CD14-positive monocyte (primary cell): ENCODE measurements at regions not wholly inside any gene's neighbourhood (a gene's known extent, or its start where the extent isn't known, plus 50 kb on each side); places are given as distances from the start of the nearest gene placed in this dataset.

Experiments used
- DNase-seq, 3 donors: peaks; one replicate each; pipeline ENCODE4 v3.0.0-alpha.2; 2011 to 2022
- H2AFZ ChIP-seq: 2 replicates; pipeline ENCODE4 v1.6.0; 2012; ENCODE audit warnings: mild to moderate bottlenecking, low read depth, low read length, inconsistent platforms; ENCODE audit not compliant: insufficient read depth, poor library complexity, severe bottlenecking
- H3K27ac ChIP-seq, 2 donors: 1 replicate in 1 of 2; 2 replicates in 1 of 2; pipeline ENCODE4 v1.5.1; 2012 to 2013; ENCODE audit warnings: low read length in 2 of 2, control low read depth in 1 of 2, inconsistent platforms in 1 of 2, low read depth in 1 of 2, mild to moderate bottlenecking in 1 of 2
- H3K27me3 ChIP-seq, 2 donors: one replicate each; pipeline versions ENCODE4 v1.6.0 to v1.6.1; 2011 to 2013; ENCODE audit warnings: low read length in 2 of 2; ENCODE audit not compliant: control insufficient read depth in 2 of 2, insufficient read depth in 2 of 2
- H3K36me3 ChIP-seq, 2 donors: replicated peaks in 1 of 2; 1 replicate in 1 of 2; 2 replicates in 1 of 2; pipeline versions ENCODE4 v1.5.1 to v1.6.1; 2012 to 2013; ENCODE audit warnings: low read length in 2 of 2, control low read depth in 1 of 2, inconsistent platforms in 1 of 2, mild to moderate bottlenecking in 1 of 2; ENCODE audit not compliant: insufficient read depth in 2 of 2, control insufficient read depth in 1 of 2
- H3K4me1 ChIP-seq, 2 donors: 1 replicate in 1 of 2; 2 replicates in 1 of 2; pipeline versions ENCODE4 v1.5.1 to v1.6.1; 2012 to 2013; ENCODE audit warnings: low read length in 2 of 2, control low read depth in 1 of 2, inconsistent platforms in 1 of 2, mild to moderate bottlenecking in 1 of 2, moderate library complexity in 1 of 2; ENCODE audit not compliant: insufficient read depth in 2 of 2, control insufficient read depth in 1 of 2
- H3K4me2 ChIP-seq: replicated peaks from 2 replicates; pipeline ENCODE3; 2012; ENCODE audit warnings: low read length, moderate library complexity, mild to moderate bottlenecking; ENCODE audit not compliant: poor library complexity, severe bottlenecking; ENCODE audit errors: extremely low read depth
- H3K4me3 ChIP-seq, 3 experiments: fragments of 200-600 bp in 1 of 3; sonication (generic) in 1 of 3; replicated peaks in 1 of 3; 1 replicate in 2 of 3; 2 replicates in 1 of 3; pipeline ENCODE4 v1.5.1; 2011 to 2013; ENCODE audit warnings: low read length in 3 of 3, mild to moderate bottlenecking in 3 of 3, control low read depth in 2 of 3, low read depth in 2 of 3, inconsistent platforms in 1 of 3, moderate library complexity in 1 of 3
- H3K79me2 ChIP-seq: 2 replicates; pipeline ENCODE4 v1.6.0; 2012; ENCODE audit warnings: mild to moderate bottlenecking, control low read depth, inconsistent platforms, low read length, moderate library complexity; ENCODE audit not compliant: insufficient read depth
- H3K9ac ChIP-seq: 2 replicates; pipeline ENCODE4 v1.6.0; 2017; ENCODE audit warnings: low read length, mild to moderate bottlenecking; ENCODE audit not compliant: insufficient read depth, poor library complexity, severe bottlenecking
- H3K9me3 ChIP-seq, 2 donors: replicated peaks in 1 of 2; 1 replicate in 1 of 2; 2 replicates in 1 of 2; pipeline versions ENCODE4 v1.5.1 to v1.6.1; 2012 to 2013; ENCODE audit warnings: low read length in 2 of 2, control low read depth in 1 of 2; ENCODE audit not compliant: control insufficient read depth in 1 of 2, insufficient read depth in 1 of 2
- H4K20me1 ChIP-seq: 2 replicates; pipeline ENCODE4 v1.6.0; 2012; ENCODE audit warnings: mild to moderate bottlenecking, low read length, control low read depth, moderate library complexity; ENCODE audit not compliant: insufficient read depth
- H3K27ac Mint-ChIP-seq, 7 donors: one replicate each; pipeline ENCODE4 v1.8.0; 2020; ENCODE audit warnings: mild to moderate bottlenecking in 7 of 7, mixed read lengths in 7 of 7, moderate library complexity in 6 of 7, inconsistent platforms in 2 of 7
- H3K27me3 Mint-ChIP-seq, 3 donors: one replicate each; pipeline ENCODE4 v1.8.0; 2021 to 2022; ENCODE audit warnings: low read depth in 3 of 3, mild to moderate bottlenecking in 3 of 3, mixed read lengths in 3 of 3, moderate library complexity in 3 of 3, inconsistent platforms in 1 of 3
- H3K36me3 Mint-ChIP-seq, 2 donors: one replicate each; pipeline ENCODE4 v1.8.0; 2020; ENCODE audit warnings: mixed read lengths in 2 of 2, inconsistent platforms in 1 of 2, mild to moderate bottlenecking in 1 of 2
- H3K4me1 Mint-ChIP-seq: one replicate; pipeline ENCODE4 v1.8.0; 2020; ENCODE audit warnings: mild to moderate bottlenecking, mixed read lengths
- H3K4me3 Mint-ChIP-seq, 2 donors: one replicate each; pipeline ENCODE4 v1.8.0; 2020; ENCODE audit warnings: mild to moderate bottlenecking in 2 of 2, mixed read lengths in 2 of 2, moderate library complexity in 1 of 2
- H3K9me3 Mint-ChIP-seq, 7 donors: one replicate each; pipeline ENCODE4 v1.8.0; 2020 to 2022; ENCODE audit warnings: mixed read lengths in 7 of 7, mild to moderate bottlenecking in 6 of 7, moderate library complexity in 6 of 7, inconsistent platforms in 2 of 7
- CTCF ChIP-seq: fragments of 200-600 bp; IDR thresholded peaks from one replicate; pipeline ENCODE4 v1.8.0; 2022; ENCODE audit warnings: antibody characterized with exemption, mild to moderate bottlenecking
- WGBS: methylation state at CpG from one replicate; pipeline ENCODE4 v1.1.5; 2013; ENCODE audit warnings: missing lambda C conversion rate; ENCODE audit not compliant: insufficient coverage; 5-methylcytosine and 5-hydroxymethylcytosine counted together
- intact Hi-C, 2 donors: fragments of 100-400 bp; cut with micrococcal nuclease; formaldehyde crosslinking; loops; one replicate each; pipeline versions ENCODE4 v1.15.0 to v1.15.1; 2023

GRCh38 chr2:234650911-234651310 lies 154.0 kb upstream of the ARL4C start:
- Mint-ChIP-seq H3K27ac (no peak overlapping the region), H3K36me3 (no peaks in the 10 kb centered on the region)

GRCh38 chr2:234649951-234650350 lies 153.1 kb upstream of the ARL4C start:
- Histone ChIP-seq H3K27ac (no peak overlapping the region), H2AFZ (no peak overlapping the region), H3K9ac (no peak overlapping the region), H3K4me2 (no peak overlapping the region), H3K27me3 (no peaks in the 10 kb centered on the region), H3K79me2 (no peaks in the 10 kb centered on the region), H3K9me3 (peaks cover 0 to 4% of the 10 kb centered on the region in 2 donors), H3K4me1 (no peaks in the 10 kb centered on the region), H3K36me3 (no peaks in the 10 kb centered on the region), H4K20me1 (no peaks in the 10 kb centered on the region), H3K4me3 (no peak overlapping the region)
- Mint-ChIP-seq H3K4me1 (no peaks in the 10 kb centered on the region), H3K36me3 (no peaks in the 10 kb centered on the region), H3K27me3 (peaks cover 0 to 2% (median 0%) of the 10 kb centered on the region in 3 donors), H3K9me3 (peaks cover 0 to 8% (median 2%) of the 10 kb centered on the region in 7 donors), H3K4me3 (no peak overlapping the region), H3K27ac (no peak overlapping the region)
- no peak for DNase-seq
- TF ChIP-seq CTCF: no peak
- intact Hi-C loops: no loop called here

More at GRCh38 chr2:234650911-234651310, 154.0 kb upstream of the ARL4C start:
- Histone ChIP-seq H3K27me3 (no peaks in the 10 kb centered on the region), H3K27ac (no peak overlapping the region), H3K4me2 (no peak overlapping the region), H2AFZ (no peak overlapping the region), H3K36me3 (no peaks in the 10 kb centered on the region), H3K79me2 (no peaks in the 10 kb centered on the region), H4K20me1 (no peaks in the 10 kb centered on the region), H3K4me1 (no peaks in the 10 kb centered on the region), H3K9ac (no peak overlapping the region), H3K9me3 (peaks cover 0 to 4% of the 10 kb centered on the region in 2 donors), H3K4me3 (no peak overlapping the region)
- DNase-seq: no peak
- Mint-ChIP-seq H3K9me3 (peaks cover 0 to 8% (median 2%) of the 10 kb centered on the region in 7 donors), H3K4me1 (no peaks in the 10 kb centered on the region), H3K4me3 (no peak overlapping the region), H3K27me3 (peaks cover 0 to 2% (median 0%) of the 10 kb centered on the region in 3 donors)
- intact Hi-C loops: no loop called here
- no peak for TF ChIP-seq CTCF
- WGBS: 100% methylated on average over 4 of the region's 6 CpGs
